ENCODE measurements at regions not wholly inside any gene's neighbourhood (a gene's known extent, or its start where the extent isn't known, plus 50 kb on each side); places are given as distances from the start of the nearest gene placed in this dataset.

DNA sequence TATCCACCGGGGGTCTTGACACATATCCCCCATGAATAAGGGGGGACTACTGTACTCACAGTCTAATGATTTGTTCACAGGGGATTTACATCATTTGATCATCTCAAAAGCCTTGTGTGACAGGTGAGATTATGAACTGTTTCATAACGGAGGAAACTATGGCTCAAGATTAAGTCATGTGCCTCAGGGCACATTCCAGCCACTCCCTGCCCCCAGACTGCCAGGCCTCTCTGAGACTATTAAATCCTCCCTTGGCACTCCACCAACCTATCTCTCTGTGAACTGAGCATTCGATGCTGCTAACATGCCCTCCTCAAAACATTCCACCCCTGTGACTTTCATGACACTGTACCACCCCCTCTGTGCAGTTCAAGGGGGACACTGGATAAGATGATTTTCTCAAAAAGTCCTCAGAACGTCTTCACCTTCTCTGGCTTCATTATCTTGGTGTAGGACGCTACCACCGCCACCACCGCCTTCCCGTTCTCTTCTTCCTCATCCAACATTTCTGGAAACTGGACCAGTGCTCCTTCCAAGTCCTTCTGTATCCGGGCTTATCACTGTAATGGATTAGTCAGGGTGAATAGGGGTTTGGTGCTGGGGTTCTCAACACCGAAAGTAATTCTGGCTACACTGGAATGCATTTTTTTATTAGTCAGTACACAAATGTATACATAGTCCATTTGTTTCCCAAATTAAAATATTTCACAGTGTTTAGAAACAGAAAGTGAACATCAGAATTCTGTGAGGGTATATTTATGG is 169.6 kb downstream of the KCNS3 start:
- ChIA-PET POLR2A (no interaction called here), CTCF (no interaction called here)
- FAIRE-seq (no peak), DNase-seq (ENCODE audit: low read depth, low spot score) (no peak)
- H2AFZ ChIP-seq (ENCODE audit: low read depth, low read length), result no peak overlapping the region
- H3K4me2 ChIP-seq (ENCODE audit: insufficient read depth, low read length), result no peak overlapping the region
- no peak overlapping the region for H3K4me3 ChIP-seq (replicated peaks in 1 of 3; ENCODE audit: insufficient read depth in 1 of 3, low read depth in 1 of 3, low read length in 3 of 3)
- H4K20me1 ChIP-seq (replicated peaks; ENCODE audit: control insufficient read depth, extremely low read depth, insufficient read depth, low read length), result no peaks in the 10 kb centered on the region
- no peaks in the 10 kb centered on the region for H3K36me3 ChIP-seq (ENCODE audit: control insufficient read depth in 2 of 2, extremely low read depth in 1 of 2, insufficient read depth in 2 of 2, low read length in 2 of 2)
- intact Hi-C loops (cut with micrococcal nuclease) (no loop called here), dilution Hi-C loops (cut with MboI; ENCODE audit: extremely low pct_ligation_motif_present, low sequenced_read_pairs) (no loop called here)
- H3K9me3 ChIP-seq (replicated peaks; ENCODE audit: control insufficient read depth, insufficient read depth, low read length), result no peaks in the 10 kb centered on the region
- H3K4me1 ChIP-seq (ENCODE audit: control insufficient read depth, extremely low read depth, insufficient read depth, low read length), result no peaks in the 10 kb centered on the region
- no peak overlapping the region for H3K9ac ChIP-seq (replicated peaks; ENCODE audit: extremely low read depth, insufficient read depth, low read length)
- H3K9me1 ChIP-seq (replicated peaks; ENCODE audit: control insufficient read depth, extremely low read depth, insufficient read depth, low read length), result no peaks in the 10 kb centered on the region
- H3K27ac ChIP-seq (ENCODE audit: insufficient read depth, low read depth, low read length), result no peak overlapping the region
- no peaks in the 10 kb centered on the region for H3K79me2 ChIP-seq (ENCODE audit: control insufficient read depth, insufficient read depth, low read length)
- TF ChIP-seq GATA2 (IDR thresholded peaks at IDR 0.05; ENCODE audit: insufficient read depth, insufficient read length, low read depth, low read length) (no peak), MYC (IDR thresholded peaks at IDR 0.05; ENCODE audit: low read depth, low read length) (no peak), FOS (IDR thresholded peaks at IDR 0.05; ENCODE audit: borderline replicate concordance, insufficient read depth, low read length) (no peak), POLR2A (IDR thresholded peaks at IDR 0.05; ENCODE audit: low read depth, low read length) (no peak), CTCF (IDR thresholded peaks at IDR 0.05; ENCODE audit: extremely low read depth in 1 of 2, insufficient read depth in 1 of 2, low read depth in 1 of 2, low read length in 2 of 2) (no peak), POLR2AphosphoS5 (IDR thresholded peaks at IDR 0.05; ENCODE audit: insufficient read depth, low read depth, low read length) (no peak), MAX (IDR thresholded peaks at IDR 0.05; ENCODE audit: insufficient read depth, insufficient read length) (no peak)
- BruUV-seq (replicated peaks), result no TSS peak
- no peaks in the 10 kb centered on the region for H3K27me3 ChIP-seq (ENCODE audit: control insufficient read depth in 2 of 2, insufficient read depth in 2 of 2, low read length in 2 of 2)

All from endothelial cell of umbilical vein (primary cell).